ENCODE measurements at regions not wholly inside any gene's neighbourhood (a gene's known extent, or its start where the extent isn't known, plus 50 kb on each side); places are given as distances from the start of the nearest gene placed in this dataset.

DNA sequence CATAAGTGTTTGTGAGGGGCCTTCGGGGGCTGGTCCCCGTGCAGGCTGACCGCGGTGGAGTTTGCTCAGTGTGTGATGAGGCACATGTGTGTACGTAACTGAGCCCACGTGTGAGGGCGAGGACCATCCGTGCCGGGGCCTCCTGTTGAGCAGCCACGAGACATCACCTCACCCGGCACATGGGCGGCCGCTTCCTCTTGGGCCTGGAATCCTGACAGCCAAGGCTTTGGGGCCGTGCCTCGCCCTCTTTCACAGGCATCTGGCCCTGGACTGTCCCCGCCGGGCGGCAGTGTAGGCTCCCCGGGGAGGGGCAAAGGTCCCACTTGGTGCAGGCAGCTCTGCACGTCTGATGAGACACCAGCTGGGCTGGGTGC, 202.3 kb downstream of the DLL1 start:
- H3K36me3 Mint-ChIP-seq (ENCODE audit: low read depth): peaks cover 3% of the 10 kb centered on the region; the same call in 1 of the 3 replicates
- Histone ChIP-seq H3K4me2 (no peak overlapping the region), H3K9me2 (ENCODE audit: insufficient read depth) (no peaks in the 10 kb centered on the region), H2AFZ (no peak overlapping the region), H3K4me1 (ENCODE audit: insufficient read depth) (no peaks in the 10 kb centered on the region), H3K27ac (ENCODE audit: low read depth) (no peak overlapping the region), H3F3A (replicated peaks; ENCODE audit: low read depth) (no peaks in the 10 kb centered on the region), H3K36me3 (ENCODE audit: insufficient read depth) (no peaks in the 10 kb centered on the region), H3K79me2 (replicated peaks; ENCODE audit: insufficient read depth) (no peaks in the 10 kb centered on the region), H3K4me3 (no peak overlapping the region), H3K27me3 (ENCODE audit: insufficient read depth) (no peaks in the 10 kb centered on the region), H4K20me1 (replicated peaks; ENCODE audit: insufficient read depth) (no peaks in the 10 kb centered on the region)
- TF ChIP-seq JUNB (IDR thresholded peaks at IDR 0.05; ENCODE audit: unreplicated experiment) (no peak), STAT1 (IDR thresholded peaks at IDR 0.05; ENCODE audit: unreplicated experiment) (no peak), POLR2AphosphoS5 (IDR thresholded peaks at IDR 0.05; ENCODE audit: low read depth) (no peak), EZH2 (IDR thresholded peaks at IDR 0.05; ENCODE audit: low read depth, unreplicated experiment) (no peak), NANOG (IDR thresholded peaks at IDR 0.05; ENCODE audit: borderline replicate concordance) (no peak), ZNF331 (CRISPR knock-in tag; IDR thresholded peaks at IDR 0.05; ENCODE audit: low read depth) (no peak), ZNF114 (CRISPR knock-in tag; IDR thresholded peaks at IDR 0.05) (no peak), CREB1 (CRISPR knock-in tag; IDR thresholded peaks at IDR 0.05; ENCODE audit: low read depth) (no peak), EZH2phosphoT487 (IDR thresholded peaks at IDR 0.05; ENCODE audit: unreplicated experiment) (no peak)
- TF ChIP-seq, protein P1, sequence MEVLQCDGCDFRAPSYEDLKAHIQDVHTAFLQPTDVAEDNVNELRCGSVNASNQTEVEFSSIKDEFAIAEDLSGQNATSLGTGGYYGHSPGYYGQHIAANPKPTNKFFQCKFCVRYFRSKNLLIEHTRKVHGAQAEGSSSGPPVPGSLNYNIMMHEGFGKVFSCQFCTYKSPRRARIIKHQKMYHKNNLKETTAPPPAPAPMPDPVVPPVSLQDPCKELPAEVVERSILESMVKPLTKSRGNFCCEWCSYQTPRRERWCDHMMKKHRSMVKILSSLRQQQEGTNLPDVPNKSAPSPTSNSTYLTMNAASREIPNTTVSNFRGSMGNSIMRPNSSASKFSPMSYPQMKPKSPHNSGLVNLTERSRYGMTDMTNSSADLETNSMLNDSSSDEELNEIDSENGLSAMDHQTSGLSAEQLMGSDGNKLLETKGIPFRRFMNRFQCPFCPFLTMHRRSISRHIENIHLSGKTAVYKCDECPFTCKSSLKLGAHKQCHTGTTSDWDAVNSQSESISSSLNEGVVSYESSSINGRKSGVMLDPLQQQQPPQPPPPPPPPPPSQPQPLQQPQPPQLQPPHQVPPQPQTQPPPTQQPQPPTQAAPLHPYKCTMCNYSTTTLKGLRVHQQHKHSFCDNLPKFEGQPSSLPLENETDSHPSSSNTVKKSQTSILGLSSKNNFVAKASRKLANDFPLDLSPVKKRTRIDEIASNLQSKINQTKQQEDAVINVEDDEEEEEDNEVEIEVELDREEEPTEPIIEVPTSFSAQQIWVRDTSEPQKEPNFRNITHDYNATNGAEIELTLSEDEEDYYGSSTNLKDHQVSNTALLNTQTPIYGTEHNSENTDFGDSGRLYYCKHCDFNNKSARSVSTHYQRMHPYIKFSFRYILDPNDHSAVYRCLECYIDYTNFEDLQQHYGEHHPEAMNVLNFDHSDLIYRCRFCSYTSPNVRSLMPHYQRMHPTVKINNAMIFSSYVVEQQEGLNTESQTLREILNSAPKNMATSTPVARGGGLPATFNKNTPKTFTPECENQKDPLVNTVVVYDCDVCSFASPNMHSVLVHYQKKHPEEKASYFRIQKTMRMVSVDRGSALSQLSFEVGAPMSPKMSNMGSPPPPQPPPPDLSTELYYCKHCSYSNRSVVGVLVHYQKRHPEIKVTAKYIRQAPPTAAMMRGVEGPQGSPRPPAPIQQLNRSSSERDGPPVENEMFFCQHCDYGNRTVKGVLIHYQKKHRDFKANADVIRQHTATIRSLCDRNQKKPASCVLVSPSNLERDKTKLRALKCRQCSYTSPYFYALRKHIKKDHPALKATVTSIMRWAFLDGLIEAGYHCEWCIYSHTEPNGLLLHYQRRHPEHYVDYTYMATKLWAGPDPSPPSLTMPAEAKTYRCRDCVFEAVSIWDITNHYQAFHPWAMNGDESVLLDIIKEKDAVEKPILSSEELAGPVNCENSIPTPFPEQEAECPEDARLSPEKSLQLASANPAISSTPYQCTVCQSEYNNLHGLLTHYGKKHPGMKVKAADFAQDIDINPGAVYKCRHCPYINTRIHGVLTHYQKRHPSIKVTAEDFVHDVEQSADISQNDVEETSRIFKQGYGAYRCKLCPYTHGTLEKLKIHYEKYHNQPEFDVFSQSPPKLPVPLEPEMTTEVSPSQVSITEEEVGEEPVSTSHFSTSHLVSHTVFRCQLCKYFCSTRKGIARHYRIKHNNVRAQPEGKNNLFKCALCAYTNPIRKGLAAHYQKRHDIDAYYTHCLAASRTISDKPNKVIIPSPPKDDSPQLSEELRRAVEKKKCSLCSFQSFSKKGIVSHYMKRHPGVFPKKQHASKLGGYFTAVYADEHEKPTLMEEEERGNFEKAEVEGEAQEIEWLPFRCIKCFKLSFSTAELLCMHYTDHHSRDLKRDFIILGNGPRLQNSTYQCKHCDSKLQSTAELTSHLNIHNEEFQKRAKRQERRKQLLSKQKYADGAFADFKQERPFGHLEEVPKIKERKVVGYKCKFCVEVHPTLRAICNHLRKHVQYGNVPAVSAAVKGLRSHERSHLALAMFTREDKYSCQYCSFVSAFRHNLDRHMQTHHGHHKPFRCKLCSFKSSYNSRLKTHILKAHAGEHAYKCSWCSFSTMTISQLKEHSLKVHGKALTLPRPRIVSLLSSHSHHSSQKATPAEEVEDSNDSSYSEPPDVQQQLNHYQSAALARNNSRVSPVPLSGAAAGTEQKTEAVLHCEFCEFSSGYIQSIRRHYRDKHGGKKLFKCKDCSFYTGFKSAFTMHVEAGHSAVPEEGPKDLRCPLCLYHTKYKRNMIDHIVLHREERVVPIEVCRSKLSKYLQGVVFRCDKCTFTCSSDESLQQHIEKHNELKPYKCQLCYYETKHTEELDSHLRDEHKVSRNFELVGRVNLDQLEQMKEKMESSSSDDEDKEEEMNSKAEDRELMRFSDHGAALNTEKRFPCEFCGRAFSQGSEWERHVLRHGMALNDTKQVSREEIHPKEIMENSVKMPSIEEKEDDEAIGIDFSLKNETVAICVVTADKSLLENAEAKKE (CRISPR knock-in tag; IDR thresholded peaks at IDR 0.05): no peak
- TF ChIP-seq, protein P2, sequence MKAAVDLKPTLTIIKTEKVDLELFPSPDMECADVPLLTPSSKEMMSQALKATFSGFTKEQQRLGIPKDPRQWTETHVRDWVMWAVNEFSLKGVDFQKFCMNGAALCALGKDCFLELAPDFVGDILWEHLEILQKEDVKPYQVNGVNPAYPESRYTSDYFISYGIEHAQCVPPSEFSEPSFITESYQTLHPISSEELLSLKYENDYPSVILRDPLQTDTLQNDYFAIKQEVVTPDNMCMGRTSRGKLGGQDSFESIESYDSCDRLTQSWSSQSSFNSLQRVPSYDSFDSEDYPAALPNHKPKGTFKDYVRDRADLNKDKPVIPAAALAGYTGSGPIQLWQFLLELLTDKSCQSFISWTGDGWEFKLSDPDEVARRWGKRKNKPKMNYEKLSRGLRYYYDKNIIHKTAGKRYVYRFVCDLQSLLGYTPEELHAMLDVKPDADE (IDR thresholded peaks at IDR 0.05): no peak
- TF ChIP-seq, protein P3, sequence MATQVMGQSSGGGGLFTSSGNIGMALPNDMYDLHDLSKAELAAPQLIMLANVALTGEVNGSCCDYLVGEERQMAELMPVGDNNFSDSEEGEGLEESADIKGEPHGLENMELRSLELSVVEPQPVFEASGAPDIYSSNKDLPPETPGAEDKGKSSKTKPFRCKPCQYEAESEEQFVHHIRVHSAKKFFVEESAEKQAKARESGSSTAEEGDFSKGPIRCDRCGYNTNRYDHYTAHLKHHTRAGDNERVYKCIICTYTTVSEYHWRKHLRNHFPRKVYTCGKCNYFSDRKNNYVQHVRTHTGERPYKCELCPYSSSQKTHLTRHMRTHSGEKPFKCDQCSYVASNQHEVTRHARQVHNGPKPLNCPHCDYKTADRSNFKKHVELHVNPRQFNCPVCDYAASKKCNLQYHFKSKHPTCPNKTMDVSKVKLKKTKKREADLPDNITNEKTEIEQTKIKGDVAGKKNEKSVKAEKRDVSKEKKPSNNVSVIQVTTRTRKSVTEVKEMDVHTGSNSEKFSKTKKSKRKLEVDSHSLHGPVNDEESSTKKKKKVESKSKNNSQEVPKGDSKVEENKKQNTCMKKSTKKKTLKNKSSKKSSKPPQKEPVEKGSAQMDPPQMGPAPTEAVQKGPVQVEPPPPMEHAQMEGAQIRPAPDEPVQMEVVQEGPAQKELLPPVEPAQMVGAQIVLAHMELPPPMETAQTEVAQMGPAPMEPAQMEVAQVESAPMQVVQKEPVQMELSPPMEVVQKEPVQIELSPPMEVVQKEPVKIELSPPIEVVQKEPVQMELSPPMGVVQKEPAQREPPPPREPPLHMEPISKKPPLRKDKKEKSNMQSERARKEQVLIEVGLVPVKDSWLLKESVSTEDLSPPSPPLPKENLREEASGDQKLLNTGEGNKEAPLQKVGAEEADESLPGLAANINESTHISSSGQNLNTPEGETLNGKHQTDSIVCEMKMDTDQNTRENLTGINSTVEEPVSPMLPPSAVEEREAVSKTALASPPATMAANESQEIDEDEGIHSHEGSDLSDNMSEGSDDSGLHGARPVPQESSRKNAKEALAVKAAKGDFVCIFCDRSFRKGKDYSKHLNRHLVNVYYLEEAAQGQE (IDR thresholded peaks at IDR 0.05; ENCODE audit: unreplicated experiment): no peak
- TF ChIP-seq, protein P4, sequence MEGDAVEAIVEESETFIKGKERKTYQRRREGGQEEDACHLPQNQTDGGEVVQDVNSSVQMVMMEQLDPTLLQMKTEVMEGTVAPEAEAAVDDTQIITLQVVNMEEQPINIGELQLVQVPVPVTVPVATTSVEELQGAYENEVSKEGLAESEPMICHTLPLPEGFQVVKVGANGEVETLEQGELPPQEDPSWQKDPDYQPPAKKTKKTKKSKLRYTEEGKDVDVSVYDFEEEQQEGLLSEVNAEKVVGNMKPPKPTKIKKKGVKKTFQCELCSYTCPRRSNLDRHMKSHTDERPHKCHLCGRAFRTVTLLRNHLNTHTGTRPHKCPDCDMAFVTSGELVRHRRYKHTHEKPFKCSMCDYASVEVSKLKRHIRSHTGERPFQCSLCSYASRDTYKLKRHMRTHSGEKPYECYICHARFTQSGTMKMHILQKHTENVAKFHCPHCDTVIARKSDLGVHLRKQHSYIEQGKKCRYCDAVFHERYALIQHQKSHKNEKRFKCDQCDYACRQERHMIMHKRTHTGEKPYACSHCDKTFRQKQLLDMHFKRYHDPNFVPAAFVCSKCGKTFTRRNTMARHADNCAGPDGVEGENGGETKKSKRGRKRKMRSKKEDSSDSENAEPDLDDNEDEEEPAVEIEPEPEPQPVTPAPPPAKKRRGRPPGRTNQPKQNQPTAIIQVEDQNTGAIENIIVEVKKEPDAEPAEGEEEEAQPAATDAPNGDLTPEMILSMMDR (conservative IDR thresholded peaks at IDR 0.05; ENCODE audit: low read depth in 2 of 2): no peak
- peaks cover 10% of the 10 kb centered on the region for H3K27me3 Mint-ChIP-seq (ENCODE audit: insufficient read depth, low read depth, poor library complexity)
- ATAC-seq (no peak), DNase-seq (ENCODE audit: low spot score) (no peak)
- no peak overlapping the region for H3K4me3 Mint-ChIP-seq
- peaks cover 3% of the 10 kb centered on the region; the same call in 2 of the 3 replicates for H3K9me3 Mint-ChIP-seq
- no peaks in the 10 kb centered on the region; the same call in 2 of the 3 replicates for H3K4me1 Mint-ChIP-seq
- H3K27ac Mint-ChIP-seq: no peak overlapping the region

All from GM23338 (cell line).